HS-5 (cell line): ENCODE measurements at regions not wholly inside any gene's neighbourhood (a gene's known extent, or its start where the extent isn't known, plus 50 kb on each side); places are given as distances from the start of the nearest gene placed in this dataset.

Experiments
- DNase-seq: peaks from one replicate; pipeline ENCODE4 v3.0.0-alpha.2; 2012; ENCODE audit warnings: low read depth

- DNase-seq: no peak
Measured at GRCh38 chr16:17858061-17858460, 387.3 kb upstream of the XYLT1 start.

- DNase-seq: no peak
Measured at GRCh38 chr16:17853958-17854357, 383.2 kb upstream of the XYLT1 start.

GRCh38 chr16:17852977-17853702 lies 382.4 kb upstream of the XYLT1 start:
- DNase-seq: no peak

DNA sequence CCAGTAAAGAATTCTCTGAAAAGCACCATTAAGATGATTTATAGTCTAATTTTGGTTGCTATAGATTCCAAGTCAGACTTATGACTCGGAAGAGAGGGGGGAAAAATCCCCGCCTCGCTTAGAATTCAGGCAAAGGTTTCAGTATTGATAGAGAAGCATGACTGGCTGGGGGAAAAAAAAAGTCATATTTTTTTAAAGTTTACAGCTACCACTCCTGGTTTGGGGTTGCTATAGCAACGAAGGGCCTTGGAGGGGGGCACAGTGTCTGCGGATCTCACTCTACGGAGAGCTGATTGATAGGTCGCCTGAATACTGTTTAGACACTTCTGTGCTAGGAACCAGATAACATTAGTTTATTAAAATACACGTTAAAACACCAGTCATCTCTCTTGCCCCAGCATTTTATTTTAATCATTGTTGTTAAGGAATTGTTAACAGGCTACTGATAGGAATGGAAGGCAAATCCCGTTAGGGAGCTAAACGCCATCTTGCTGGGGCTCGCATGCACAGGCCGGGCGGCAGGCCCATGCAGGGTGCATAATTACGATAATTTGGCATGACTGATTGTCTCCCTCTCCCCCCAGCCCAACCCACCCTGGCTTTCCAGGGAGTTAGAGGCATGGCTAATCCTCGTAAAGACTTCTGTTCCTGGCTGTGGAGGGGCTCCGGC lies 380.0 kb upstream of the XYLT1 start:
- no peak for DNase-seq

DNA sequence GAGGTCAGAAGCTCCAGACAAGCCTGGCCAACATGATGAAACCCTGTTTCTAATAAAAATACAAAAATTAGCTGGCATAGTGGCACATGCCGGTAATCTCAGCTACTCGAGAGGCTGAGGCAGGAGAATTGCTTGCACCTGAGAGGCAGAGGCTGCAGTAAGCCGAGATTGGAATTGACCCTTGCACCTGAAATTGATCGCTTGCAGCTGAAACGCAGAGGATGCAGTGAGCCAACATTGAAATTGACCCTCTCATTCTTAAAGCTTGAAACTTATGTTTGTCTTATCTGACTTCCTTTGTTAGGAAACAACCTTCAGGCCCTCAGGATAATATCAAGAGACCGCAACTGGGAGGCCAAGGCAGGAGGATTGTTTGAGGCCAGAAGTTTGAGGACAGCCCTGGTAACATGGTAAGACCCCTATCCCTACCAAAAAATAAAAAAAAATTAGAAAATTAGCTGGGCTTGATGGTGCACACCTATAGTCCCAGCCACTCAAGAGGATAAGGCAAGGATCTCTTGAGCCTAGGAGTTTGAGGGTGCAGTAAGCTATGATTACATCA lies 376.6 kb upstream of the XYLT1 start:
- DNase-seq: no peak

DNA sequence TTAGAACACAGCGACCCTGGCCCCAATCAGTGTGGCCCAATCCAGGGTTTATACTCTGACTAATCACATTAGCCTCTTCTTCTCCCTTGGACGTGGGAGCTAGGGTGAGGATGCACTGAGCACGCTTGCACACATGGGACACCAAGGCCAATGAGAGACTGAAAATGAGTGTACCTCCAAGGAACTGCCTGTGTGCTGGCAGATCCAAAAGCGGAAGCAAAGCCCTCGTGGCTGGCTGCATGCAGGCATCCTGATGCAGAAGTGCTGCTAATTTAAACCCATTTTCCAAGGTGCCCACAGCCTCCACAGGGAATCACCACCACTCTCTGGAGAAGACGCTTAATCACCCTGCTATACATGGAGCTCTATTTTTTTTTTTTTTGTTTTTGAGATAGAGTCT lies 375.3 kb upstream of the XYLT1 start:
- DNase-seq: no peak

DNA sequence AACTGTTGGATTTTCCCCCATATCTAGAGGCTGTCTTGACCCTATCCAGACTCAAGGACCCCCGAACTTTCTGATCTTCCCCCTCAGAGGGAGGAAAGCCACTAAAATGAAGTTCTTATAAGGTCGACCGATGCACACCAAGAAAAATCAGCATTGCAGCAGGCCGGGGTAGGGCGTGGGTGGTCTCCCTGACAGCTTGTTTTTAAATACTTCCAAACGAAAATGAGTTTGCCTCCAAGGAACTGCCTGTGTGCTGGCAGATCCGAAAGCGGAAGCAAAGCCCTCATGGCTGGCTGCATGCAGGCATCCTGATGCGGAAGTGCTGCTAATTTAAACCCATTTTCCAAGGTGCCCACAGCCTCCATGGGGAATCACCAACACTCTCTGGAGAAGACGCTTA lies 374.3 kb upstream of the XYLT1 start:
- DNase-seq: no peak

DNA sequence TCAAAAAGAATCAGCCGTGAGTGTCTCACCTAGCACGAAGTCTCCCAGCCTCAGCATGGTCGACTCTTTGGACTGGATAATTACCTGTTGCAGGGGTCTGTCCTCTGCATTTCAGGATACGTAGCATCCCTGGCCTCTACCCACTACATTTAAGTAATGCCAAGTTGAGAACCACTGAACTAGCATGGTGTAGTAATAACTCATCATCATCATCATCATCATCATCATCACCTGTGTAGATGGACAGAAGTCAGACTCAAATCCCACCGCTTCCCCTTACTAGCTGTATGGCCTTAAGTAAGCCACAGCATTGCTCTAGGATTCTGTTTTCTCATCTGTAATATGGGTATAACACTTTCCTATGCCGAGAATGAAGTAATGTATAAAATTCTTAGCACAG lies 373.1 kb upstream of the XYLT1 start:
- DNase-seq: no peak

- DNase-seq: no peak
Measured at GRCh38 chr16:17839907-17840306, 369.1 kb upstream of the XYLT1 start.

DNA sequence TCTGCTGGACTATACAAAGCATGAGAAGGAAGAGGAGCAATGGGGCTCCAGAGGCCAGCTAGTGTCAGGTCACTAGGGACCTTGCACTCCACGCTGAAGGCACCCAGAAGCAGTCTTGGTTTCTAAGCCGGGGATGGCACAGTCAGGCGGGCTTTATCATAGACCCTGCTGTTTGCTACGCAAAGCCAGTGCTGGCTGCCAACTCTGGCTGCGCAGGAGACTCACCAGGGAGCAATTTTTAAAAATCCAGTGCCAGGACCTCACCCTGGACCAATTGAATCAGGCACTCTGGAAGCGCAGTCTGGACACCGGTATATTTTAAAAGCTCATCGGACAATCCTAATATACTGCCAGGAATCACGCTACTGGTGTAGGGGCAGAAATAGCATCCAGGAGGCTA lies 368.5 kb upstream of the XYLT1 start:
- no peak for DNase-seq

DNA sequence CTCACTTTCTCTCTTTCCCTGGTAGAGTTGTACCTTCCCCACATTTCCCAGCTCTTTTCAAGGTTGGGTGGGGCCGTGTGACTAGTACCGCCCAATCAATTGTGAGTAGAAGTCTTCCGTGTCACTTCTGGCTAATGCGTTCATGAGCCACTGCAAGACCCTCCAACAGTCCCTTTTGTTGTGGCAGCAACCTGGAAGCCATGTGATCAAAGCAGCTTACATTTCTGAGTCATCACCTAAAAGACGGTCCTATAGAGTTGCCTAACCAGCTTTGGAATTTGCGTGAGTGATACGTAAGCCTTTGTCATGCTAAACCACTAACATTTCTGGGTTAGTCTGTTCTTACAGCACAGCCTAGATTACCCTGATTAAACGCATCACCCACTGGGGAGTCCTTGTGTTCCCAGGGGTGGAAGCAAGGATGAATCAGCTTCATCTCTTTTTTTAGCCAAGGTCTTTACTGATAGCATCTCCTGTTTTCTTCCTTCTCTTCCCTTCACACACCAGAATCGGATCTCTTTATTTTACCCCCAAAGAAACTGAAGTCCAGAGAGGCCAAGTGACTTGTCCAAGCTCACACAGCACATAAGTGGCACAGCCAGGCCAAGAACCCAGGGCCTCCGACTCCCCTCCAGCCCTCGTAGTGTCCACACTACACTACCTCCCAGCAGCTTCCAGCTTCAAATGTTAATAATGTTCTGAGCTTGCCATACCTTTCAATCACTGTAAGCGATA lies 366.3 kb upstream of the XYLT1 start:
- peak; percentile 78 for DNase-seq

- no peak for DNase-seq
Measured at GRCh38 chr16:17835118-17835876, 364.5 kb upstream of the XYLT1 start.

DNA sequence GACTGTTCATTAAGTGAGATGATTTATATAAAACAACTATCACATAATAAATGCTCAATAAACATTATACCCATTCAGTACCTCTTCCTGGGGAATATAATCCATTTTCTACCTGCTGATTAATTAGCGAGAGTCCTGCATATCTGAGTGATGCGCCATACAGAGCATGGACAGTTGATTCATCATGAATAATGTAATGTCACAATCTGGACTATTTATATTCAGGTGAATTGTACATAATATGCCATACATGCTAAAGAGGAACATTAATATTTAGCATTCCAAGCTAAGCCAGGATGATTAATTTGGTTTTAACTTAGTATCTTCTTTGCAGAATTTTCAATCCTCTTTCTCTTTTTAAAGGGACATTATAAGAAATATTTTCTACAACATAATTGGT lies 362.0 kb upstream of the XYLT1 start:
- no peak for DNase-seq

DNA sequence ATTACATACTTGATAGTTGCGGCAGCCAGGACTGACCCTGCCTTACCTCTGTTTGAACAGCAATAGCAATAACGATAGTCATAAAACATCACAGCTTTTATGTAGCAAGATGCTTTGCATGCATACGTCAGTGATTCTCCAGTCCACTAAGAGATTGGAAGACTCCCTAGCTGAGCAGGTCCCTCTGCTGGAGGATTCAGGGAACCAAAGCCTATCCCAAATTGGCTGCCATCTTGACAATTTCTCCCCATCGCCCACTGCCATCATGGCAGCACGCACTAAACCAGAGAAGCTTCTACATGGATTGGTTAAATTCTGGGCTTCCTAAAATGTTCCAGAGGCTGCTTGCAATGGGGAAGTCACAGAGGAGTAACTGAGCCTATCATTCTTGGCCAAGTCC lies 360.6 kb upstream of the XYLT1 start:
- DNase-seq: no peak

DNA sequence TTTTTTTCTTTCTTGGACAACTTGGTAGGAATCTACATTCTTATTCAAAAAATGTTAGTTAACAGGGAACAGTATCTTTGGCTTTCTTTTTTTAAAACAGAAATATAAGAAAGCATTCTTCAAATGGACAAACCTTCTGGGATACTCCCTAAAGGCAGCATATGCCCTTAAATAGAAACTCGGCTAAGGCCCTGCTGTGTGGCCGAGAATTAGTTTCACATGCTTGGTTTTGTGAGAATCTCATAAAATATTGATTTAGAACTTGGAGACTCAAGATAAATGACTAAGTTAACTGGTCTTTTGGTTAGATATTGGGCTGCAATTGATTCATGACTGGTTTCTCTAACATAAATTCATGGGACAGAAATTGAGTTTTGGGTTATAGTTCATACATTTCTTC lies 359.9 kb upstream of the XYLT1 start:
- DNase-seq: no peak

- no peak for DNase-seq
Measured at GRCh38 chr16:17829811-17830210, 359.1 kb upstream of the XYLT1 start.

DNA sequence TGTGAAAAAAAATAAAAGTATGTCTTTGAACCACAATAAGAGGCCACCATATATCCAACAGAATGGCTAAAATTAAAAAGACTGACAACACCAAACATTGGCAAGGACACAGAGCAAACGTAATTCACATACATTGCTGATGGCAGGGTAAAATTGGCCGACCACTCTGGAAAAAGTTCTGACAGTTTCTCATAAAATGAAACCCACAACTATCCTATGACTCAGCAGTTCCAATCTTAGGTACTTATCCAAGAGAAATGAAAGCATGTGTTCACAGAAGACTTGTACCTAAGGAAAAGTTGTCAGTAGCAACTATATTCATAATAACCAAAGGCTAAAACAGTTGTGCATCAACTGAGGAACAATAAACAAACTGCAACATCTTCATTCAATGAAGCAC lies 357.3 kb upstream of the XYLT1 start:
- DNase-seq: peak; percentile 22

DNA sequence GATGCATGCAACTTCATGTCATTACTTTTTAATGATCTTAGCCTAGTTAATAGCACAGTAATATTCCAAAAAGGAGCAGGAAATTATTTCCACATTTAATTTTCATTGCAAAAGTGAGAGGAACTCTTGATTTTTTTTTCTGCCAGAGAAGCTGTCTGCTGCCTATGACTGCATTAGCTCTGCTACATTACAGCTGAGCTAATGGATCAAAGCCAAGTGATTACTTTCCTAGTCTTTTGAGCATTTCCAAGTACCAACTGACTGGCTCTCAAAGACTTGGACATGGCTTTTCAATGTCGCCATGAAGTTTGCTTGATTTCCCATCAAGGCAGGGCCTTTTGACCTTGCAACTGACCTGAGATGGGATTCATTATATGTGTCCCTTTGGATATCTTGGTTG lies 356.6 kb upstream of the XYLT1 start:
- no peak for DNase-seq

DNA sequence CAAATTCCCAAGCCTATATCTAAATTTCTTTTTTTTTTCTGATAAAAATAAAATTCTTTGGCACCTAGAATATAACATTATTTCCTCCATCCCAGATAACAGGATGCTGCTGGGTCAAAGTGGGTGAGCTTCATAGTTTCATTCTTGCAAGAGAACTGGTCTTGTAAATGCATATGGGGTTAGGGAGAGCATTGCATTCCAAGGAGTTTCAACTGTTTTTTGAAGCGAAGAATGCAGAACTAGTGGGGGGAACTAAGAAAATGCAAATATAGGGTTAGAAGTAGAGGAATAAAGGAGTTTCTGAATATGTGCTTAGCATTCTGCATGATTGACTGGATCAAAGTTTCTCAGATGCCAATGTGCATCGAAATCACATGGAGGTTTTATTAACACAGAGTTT lies 347.2 kb upstream of the XYLT1 start:
- no peak for DNase-seq

- no peak for DNase-seq
Measured at GRCh38 chr16:17817260-17817659, 346.5 kb upstream of the XYLT1 start.

DNA sequence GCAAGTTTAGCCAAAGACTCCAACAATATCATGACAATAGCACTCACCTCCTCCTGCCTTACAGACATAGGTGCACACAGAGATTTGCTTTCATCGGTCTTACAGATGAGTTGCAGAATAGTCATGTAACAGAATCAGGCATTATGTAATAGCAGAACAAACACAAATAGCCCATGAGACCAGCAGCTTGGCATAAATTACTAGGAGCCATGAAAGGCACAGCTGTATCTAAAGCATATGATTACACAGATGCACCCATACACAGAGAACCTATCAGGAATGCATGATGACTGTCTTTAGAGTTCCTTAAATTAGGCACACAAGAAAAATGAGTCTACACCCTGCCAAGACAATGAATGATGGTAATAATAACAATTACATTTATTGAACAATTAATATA lies 342.0 kb upstream of the XYLT1 start:
- no peak for DNase-seq

GRCh38 chr16:17804857-17805256 lies 334.1 kb upstream of the XYLT1 start:
- DNase-seq: no peak
